ENCODE measurements at regions not wholly inside any gene's neighbourhood (a gene's known extent, or its start where the extent isn't known, plus 50 kb on each side); places are given as distances from the start of the nearest gene placed in this dataset.
A peak's percentile ranks its signal among the peaks of the same experiment; 100 is the strongest.

GRCh38 chr5:114179134-114179533, 182.7 kb upstream of the KCNN2 start:
- DNase-seq: no peak

GRCh38 chr5:114184006-114184405, 177.9 kb upstream of the KCNN2 start:
- no peak for DNase-seq

- DNase-seq: no peak
Observed at GRCh38 chr5:114185274-114185673, 176.6 kb upstream of the KCNN2 start.

- DNase-seq: no peak
Observed at GRCh38 chr5:114191441-114191840, 170.4 kb upstream of the KCNN2 start.

- no peak for DNase-seq
Observed at GRCh38 chr5:114192108-114192507, 169.8 kb upstream of the KCNN2 start.

GRCh38 chr5:114201332-114201731, 160.5 kb upstream of the KCNN2 start:
- DNase-seq: no peak

GRCh38 chr5:114204923-114205322, 156.9 kb upstream of the KCNN2 start:
- no peak for DNase-seq

- no peak for DNase-seq
Observed at GRCh38 chr5:114206640-114207039, 155.2 kb upstream of the KCNN2 start.

- DNase-seq: no peak
Observed at GRCh38 chr5:114207615-114208014, 154.3 kb upstream of the KCNN2 start.

GRCh38 chr5:114208120-114208519, 153.8 kb upstream of the KCNN2 start:
- no peak for DNase-seq

- no peak for DNase-seq
Observed at GRCh38 chr5:114208588-114208987, 153.3 kb upstream of the KCNN2 start.

GRCh38 chr5:114210662-114211061, 151.2 kb upstream of the KCNN2 start:
- DNase-seq: no peak

- DNase-seq: no peak
Observed at GRCh38 chr5:114221807-114222206, 140.1 kb upstream of the KCNN2 start.

- peak; percentile 59 to 61 for DNase-seq
Observed at GRCh38 chr5:114223866-114224265, 138.0 kb upstream of the KCNN2 start.

GRCh38 chr5:114237766-114238165, 124.1 kb upstream of the KCNN2 start:
- no peak for DNase-seq

- DNase-seq: no peak
Observed at GRCh38 chr5:114238771-114239313, 123.0 kb upstream of the KCNN2 start.

GRCh38 chr5:114243281-114243971, 118.4 kb upstream of the KCNN2 start:
- DNase-seq: no peak

- no peak for DNase-seq
Observed at GRCh38 chr5:114243972-114244317, 117.9 kb upstream of the KCNN2 start.

GRCh38 chr5:114249823-114250222, 112.0 kb upstream of the KCNN2 start:
- DNase-seq: no peak

- no peak for DNase-seq
Observed at GRCh38 chr5:114250536-114250935, 111.3 kb upstream of the KCNN2 start.

- no peak for DNase-seq
Observed at GRCh38 chr5:114252226-114252625, 109.6 kb upstream of the KCNN2 start.

GRCh38 chr5:114255260-114255659, 106.6 kb upstream of the KCNN2 start:
- no peak for DNase-seq

- no peak for DNase-seq
Observed at GRCh38 chr5:114261989-114262388, 99.9 kb upstream of the KCNN2 start.

GRCh38 chr5:114265432-114266060, 96.3 kb upstream of the KCNN2 start:
- no peak for DNase-seq

GRCh38 chr5:114266374-114266773, 95.5 kb upstream of the KCNN2 start:
- DNase-seq: no peak

Measured in AML-193 (cell line).